GM23338 (cell line): ENCODE measurements at regions not wholly inside any gene's neighbourhood (a gene's known extent, or its start where the extent isn't known, plus 50 kb on each side); places are given as distances from the start of the nearest gene placed in this dataset.

Experiments
- ATAC-seq: fragments of 200-7000 bp; cut with Tn5 transposase; 3 replicates; pipeline ENCODE4 v1.9.1; 2020
- DNase-seq: peaks from one replicate; pipeline ENCODE4 v3.0.0-alpha.2; 2015; ENCODE audit warnings: low spot score
- H2AFZ ChIP-seq: fragments of 200-600 bp; sonication (generic); 2 replicates; pipeline ENCODE4 v1.8.0; 2016; ENCODE audit warnings: antibody characterized with exemption, mild to moderate bottlenecking, moderate library complexity
- H3F3A ChIP-seq: fragments of 200-600 bp; sonication (generic); replicated peaks from 2 replicates; pipeline ENCODE4 v1.8.0; 2017; ENCODE audit warnings: antibody characterized with exemption, mixed run types, low read depth
- H3K27ac ChIP-seq: fragments of 200-600 bp; sonication (generic); 2 replicates; pipeline ENCODE4 v1.6.1; 2016; ENCODE audit warnings: low read depth
- H3K27me3 ChIP-seq: fragments of 200-600 bp; sonication (generic); 2 replicates; pipeline ENCODE4 v1.8.0; 2016; ENCODE audit warnings: mild to moderate bottlenecking, mixed run types, moderate library complexity; ENCODE audit not compliant: insufficient read depth
- H3K36me3 ChIP-seq: fragments of 200-600 bp; sonication (generic); 2 replicates; pipeline ENCODE4 v1.8.0; 2016; ENCODE audit warnings: mild to moderate bottlenecking; ENCODE audit not compliant: insufficient read depth
- H3K4me1 ChIP-seq: fragments of 200-600 bp; sonication (generic); 2 replicates; pipeline ENCODE4 v1.8.0; 2016; ENCODE audit warnings: mild to moderate bottlenecking, moderate library complexity; ENCODE audit not compliant: insufficient read depth
- H3K4me2 ChIP-seq: fragments of 200-600 bp; sonication (generic); 2 replicates; pipeline ENCODE4 v1.7.1; 2017; ENCODE audit warnings: mixed run types
- H3K4me3 ChIP-seq: fragments of 200-600 bp; sonication (generic); 2 replicates; pipeline ENCODE4 v1.6.1; 2016; ENCODE audit warnings: mixed run types
- H3K79me2 ChIP-seq: fragments of 200-600 bp; sonication (generic); replicated peaks from 2 replicates; pipeline ENCODE4 v1.8.0; 2017; ENCODE audit warnings: mild to moderate bottlenecking; ENCODE audit not compliant: insufficient read depth
- H3K9me2 ChIP-seq: fragments of 200-600 bp; sonication (generic); 2 replicates; pipeline ENCODE4 v1.8.0; 2017; ENCODE audit not compliant: insufficient read depth
- H4K20me1 ChIP-seq: fragments of 200-600 bp; sonication (generic); replicated peaks from 2 replicates; pipeline ENCODE4 v1.8.0; 2017; ENCODE audit warnings: mild to moderate bottlenecking; ENCODE audit not compliant: insufficient read depth
- H3K27ac Mint-ChIP-seq: 2 replicates; pipeline ENCODE4 v1.8.0; 2020; ENCODE audit warnings: inconsistent platforms, mild to moderate bottlenecking, moderate library complexity, mixed read lengths
- H3K27me3 Mint-ChIP-seq: 3 replicates; pipeline ENCODE4 v1.8.0; 2022; ENCODE audit warnings: low read depth, mild to moderate bottlenecking, moderate library complexity, mixed read lengths, inconsistent platforms; ENCODE audit not compliant: insufficient read depth, poor library complexity
- H3K36me3 Mint-ChIP-seq: 3 replicates; pipeline ENCODE4 v1.8.0; 2021; ENCODE audit warnings: low read depth, mild to moderate bottlenecking, inconsistent platforms, moderate library complexity, mixed read lengths
- H3K4me1 Mint-ChIP-seq: 3 replicates; pipeline ENCODE4 v1.8.0; 2020; ENCODE audit warnings: mild to moderate bottlenecking, inconsistent platforms, mixed read lengths
- H3K4me3 Mint-ChIP-seq: 3 replicates; pipeline ENCODE4 v1.8.0; 2021; ENCODE audit warnings: moderate library complexity, mild to moderate bottlenecking, inconsistent platforms, mixed read lengths
- H3K9me3 Mint-ChIP-seq: 3 replicates; pipeline ENCODE4 v1.8.0; 2020; ENCODE audit warnings: moderate library complexity, mild to moderate bottlenecking, inconsistent platforms, mixed read lengths
- CREB1 ChIP-seq: fragments of 250-450 bp; sonication (Bioruptor Pico); IDR thresholded peaks from 2 replicates; pipeline ENCODE4 v1.5.0; 2020; ENCODE audit warnings: low read depth, mild to moderate bottlenecking, moderate library complexity
- CTCF ChIP-seq, 2 experiments: fragments of 200-600 bp in 1 of 2; sonication (generic) in 1 of 2; conservative IDR thresholded peaks; 2 replicates each; pipeline versions ENCODE4 v1.5.1 to v1.6.1; 2016 to 2017; ENCODE audit warnings: antibody characterized with exemption in 2 of 2, low read depth in 2 of 2, mild to moderate bottlenecking in 2 of 2, moderate library complexity in 1 of 2
- ETS1 ChIP-seq: IDR thresholded peaks from 2 replicates; pipeline ENCODE4 v1.6.1; 2016; ENCODE audit warnings: antibody characterized with exemption
- EZH2 ChIP-seq: fragments of 200-600 bp; sonication (generic); IDR thresholded peaks from one replicate; pipeline ENCODE4 v1.8.0; 2017; ENCODE audit warnings: antibody characterized with exemption, mild to moderate bottlenecking, low read depth; ENCODE audit not compliant: unreplicated experiment
- EZH2phosphoT487 ChIP-seq: fragments of 200-600 bp; sonication (generic); IDR thresholded peaks from one replicate; pipeline ENCODE4 v1.8.1; 2018; ENCODE audit warnings: antibody characterized with exemption; ENCODE audit not compliant: unreplicated experiment
- JUNB ChIP-seq: IDR thresholded peaks from one replicate; pipeline ENCODE4 v1.6.1; 2016; ENCODE audit warnings: antibody characterized with exemption; ENCODE audit not compliant: unreplicated experiment
- NANOG ChIP-seq: IDR thresholded peaks from 2 replicates; pipeline ENCODE4 v1.6.1; 2016; ENCODE audit warnings: antibody characterized with exemption, borderline replicate concordance
- POLR2AphosphoS5 ChIP-seq: IDR thresholded peaks from 2 replicates; pipeline ENCODE4 v1.6.1; 2016; ENCODE audit warnings: antibody characterized with exemption, low read depth
- STAT1 ChIP-seq: IDR thresholded peaks from one replicate; pipeline ENCODE4 v1.6.1; 2016; ENCODE audit warnings: antibody characterized with exemption; ENCODE audit not compliant: unreplicated experiment
- ZNF114 ChIP-seq: fragments of 250-450 bp; sonication (Bioruptor Pico); IDR thresholded peaks from 2 replicates; pipeline ENCODE4 v1.5.0; 2020; ENCODE audit warnings: mild to moderate bottlenecking, moderate library complexity
- ZNF331 ChIP-seq: fragments of 250-450 bp; sonication (Bioruptor Pico); IDR thresholded peaks from 2 replicates; pipeline ENCODE4 v1.5.0; 2020; ENCODE audit warnings: low read depth, mild to moderate bottlenecking, moderate library complexity
- ZNF462 ChIP-seq: fragments of 250-450 bp; sonication (Bioruptor Pico); IDR thresholded peaks from 2 replicates; pipeline ENCODE4 v1.5.0; 2020; ENCODE audit warnings: mild to moderate bottlenecking, moderate library complexity
- TF ChIP-seq, protein P1 (sequence below): IDR thresholded peaks from one replicate; pipeline ENCODE4 v1.6.1; 2018; ENCODE audit warnings: antibody characterized with exemption; ENCODE audit not compliant: unreplicated experiment

DNA sequence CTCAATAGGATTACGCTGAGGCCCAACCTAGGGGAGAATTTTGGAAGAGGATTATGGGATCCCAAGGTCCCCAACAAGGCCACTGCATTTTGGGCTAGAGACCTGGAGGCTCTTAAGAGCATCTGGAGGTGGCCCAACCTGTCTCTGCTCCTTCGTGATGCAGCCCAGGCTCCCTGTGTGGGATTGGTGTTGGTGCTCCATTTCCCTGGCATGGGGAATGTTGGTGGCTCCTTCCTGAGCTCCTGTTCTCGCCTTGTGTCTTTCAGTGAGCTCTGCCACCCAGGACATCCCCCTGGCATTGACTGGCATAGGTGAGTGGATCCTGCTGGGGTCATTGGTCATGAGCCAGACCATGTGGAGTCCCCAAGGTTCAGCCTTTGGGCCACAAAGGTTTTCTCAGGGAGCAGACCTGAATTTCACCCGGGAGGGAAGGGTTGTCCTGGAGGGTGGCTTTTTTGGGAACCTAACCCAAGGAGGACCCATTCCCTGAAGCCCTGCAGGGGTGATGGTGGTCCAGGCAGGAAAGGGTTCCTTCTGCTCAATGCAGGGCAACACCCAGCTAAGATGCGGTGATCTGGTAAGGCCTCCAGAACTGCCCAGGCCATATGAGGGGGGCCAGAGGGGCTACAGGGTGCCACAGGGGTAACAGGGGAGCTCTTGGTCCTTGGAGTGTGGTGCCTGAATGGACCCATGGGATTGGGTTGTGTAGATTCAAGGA, 202.5 kb downstream of the UBE3A start:
- Mint-ChIP-seq H3K27ac (no peak overlapping the region), H3K27me3 (peaks cover 5% of the 10 kb centered on the region), H3K9me3 (peaks cover 89% of the 10 kb centered on the region), H3K4me1 (no peaks in the 10 kb centered on the region), H3K36me3 (peaks cover 14% of the 10 kb centered on the region; the same call in 2 of the 3 replicates), H3K4me3 (no peak overlapping the region)
- Histone ChIP-seq H3F3A (no peaks in the 10 kb centered on the region), H3K79me2 (no peaks in the 10 kb centered on the region), H3K4me3 (no peak overlapping the region), H3K27ac (no peak overlapping the region), H3K4me1 (no peaks in the 10 kb centered on the region), H3K9me2 (no peaks in the 10 kb centered on the region), H2AFZ (no peak overlapping the region), H3K4me2 (no peak overlapping the region), H3K36me3 (no peaks in the 10 kb centered on the region), H3K27me3 (no peaks in the 10 kb centered on the region), H4K20me1 (no peaks in the 10 kb centered on the region)
- ATAC-seq (no peak), DNase-seq (no peak)
- TF ChIP-seq ZNF114 (CRISPR knock-in tag) (no peak), NANOG (no peak), POLR2AphosphoS5 (no peak), ZNF331 (CRISPR knock-in tag) (no peak), JUNB (no peak), EZH2phosphoT487 (no peak), STAT1 (no peak), CREB1 (CRISPR knock-in tag) (no peak), ZNF462 (CRISPR knock-in tag) (no peak), EZH2 (no peak), CTCF (conservative IDR thresholded peaks at IDR 0.05; ENCODE audit: low read depth in 2 of 2) (no peak), ETS1 (no peak)
- TF ChIP-seq, protein P1, sequence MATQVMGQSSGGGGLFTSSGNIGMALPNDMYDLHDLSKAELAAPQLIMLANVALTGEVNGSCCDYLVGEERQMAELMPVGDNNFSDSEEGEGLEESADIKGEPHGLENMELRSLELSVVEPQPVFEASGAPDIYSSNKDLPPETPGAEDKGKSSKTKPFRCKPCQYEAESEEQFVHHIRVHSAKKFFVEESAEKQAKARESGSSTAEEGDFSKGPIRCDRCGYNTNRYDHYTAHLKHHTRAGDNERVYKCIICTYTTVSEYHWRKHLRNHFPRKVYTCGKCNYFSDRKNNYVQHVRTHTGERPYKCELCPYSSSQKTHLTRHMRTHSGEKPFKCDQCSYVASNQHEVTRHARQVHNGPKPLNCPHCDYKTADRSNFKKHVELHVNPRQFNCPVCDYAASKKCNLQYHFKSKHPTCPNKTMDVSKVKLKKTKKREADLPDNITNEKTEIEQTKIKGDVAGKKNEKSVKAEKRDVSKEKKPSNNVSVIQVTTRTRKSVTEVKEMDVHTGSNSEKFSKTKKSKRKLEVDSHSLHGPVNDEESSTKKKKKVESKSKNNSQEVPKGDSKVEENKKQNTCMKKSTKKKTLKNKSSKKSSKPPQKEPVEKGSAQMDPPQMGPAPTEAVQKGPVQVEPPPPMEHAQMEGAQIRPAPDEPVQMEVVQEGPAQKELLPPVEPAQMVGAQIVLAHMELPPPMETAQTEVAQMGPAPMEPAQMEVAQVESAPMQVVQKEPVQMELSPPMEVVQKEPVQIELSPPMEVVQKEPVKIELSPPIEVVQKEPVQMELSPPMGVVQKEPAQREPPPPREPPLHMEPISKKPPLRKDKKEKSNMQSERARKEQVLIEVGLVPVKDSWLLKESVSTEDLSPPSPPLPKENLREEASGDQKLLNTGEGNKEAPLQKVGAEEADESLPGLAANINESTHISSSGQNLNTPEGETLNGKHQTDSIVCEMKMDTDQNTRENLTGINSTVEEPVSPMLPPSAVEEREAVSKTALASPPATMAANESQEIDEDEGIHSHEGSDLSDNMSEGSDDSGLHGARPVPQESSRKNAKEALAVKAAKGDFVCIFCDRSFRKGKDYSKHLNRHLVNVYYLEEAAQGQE = no peak
